ENCODE measurements at regions not wholly inside any gene's neighbourhood (a gene's known extent, or its start where the extent isn't known, plus 50 kb on each side); places are given as distances from the start of the nearest gene placed in this dataset.

GRCh38 chr1:192506741-192507155, 68.8 kb upstream of the RGS1 start:
- peak; percentile 98 for TF ChIP-seq CTCF (IDR thresholded peaks at IDR 0.05; ENCODE audit: low read depth, low read length)
- no peak for TF ChIP-seq EZH2phosphoT487 (IDR thresholded peaks at IDR 0.05; ENCODE audit: low read depth)

Data from OCI-LY3 (cell line).